Testis (tissue), 2 donors: ENCODE measurements at regions not wholly inside any gene's neighbourhood (a gene's known extent, or its start where the extent isn't known, plus 50 kb on each side); places are given as distances from the start of the nearest gene placed in this dataset.

ENCODE experiments used
- POLR2A ChIP-seq: fragments of 450-650 bp; IDR thresholded peaks from one replicate; pipeline ENCODE4 v1.6.1; 2017; ENCODE audit warnings: antibody characterized with exemption, mild to moderate bottlenecking, moderate library complexity
- TF ChIP-seq, protein P1 (sequence below), 3 experiments: fragments of 450-650 bp in 2 of 3; fragments of 200-600 bp in 1 of 3; sonication (generic) in 1 of 3; IDR thresholded peaks; one replicate each; pipeline ENCODE4 v1.5.1; 2016 to 2019; ENCODE audit warnings: antibody characterized with exemption in 3 of 3, mild to moderate bottlenecking in 2 of 3, moderate library complexity in 1 of 3

GRCh38 chr9:93820667-93821306, 134.4 kb downstream of the BARX1 start:
- no peak for TF ChIP-seq POLR2A
- TF ChIP-seq, protein P1, sequence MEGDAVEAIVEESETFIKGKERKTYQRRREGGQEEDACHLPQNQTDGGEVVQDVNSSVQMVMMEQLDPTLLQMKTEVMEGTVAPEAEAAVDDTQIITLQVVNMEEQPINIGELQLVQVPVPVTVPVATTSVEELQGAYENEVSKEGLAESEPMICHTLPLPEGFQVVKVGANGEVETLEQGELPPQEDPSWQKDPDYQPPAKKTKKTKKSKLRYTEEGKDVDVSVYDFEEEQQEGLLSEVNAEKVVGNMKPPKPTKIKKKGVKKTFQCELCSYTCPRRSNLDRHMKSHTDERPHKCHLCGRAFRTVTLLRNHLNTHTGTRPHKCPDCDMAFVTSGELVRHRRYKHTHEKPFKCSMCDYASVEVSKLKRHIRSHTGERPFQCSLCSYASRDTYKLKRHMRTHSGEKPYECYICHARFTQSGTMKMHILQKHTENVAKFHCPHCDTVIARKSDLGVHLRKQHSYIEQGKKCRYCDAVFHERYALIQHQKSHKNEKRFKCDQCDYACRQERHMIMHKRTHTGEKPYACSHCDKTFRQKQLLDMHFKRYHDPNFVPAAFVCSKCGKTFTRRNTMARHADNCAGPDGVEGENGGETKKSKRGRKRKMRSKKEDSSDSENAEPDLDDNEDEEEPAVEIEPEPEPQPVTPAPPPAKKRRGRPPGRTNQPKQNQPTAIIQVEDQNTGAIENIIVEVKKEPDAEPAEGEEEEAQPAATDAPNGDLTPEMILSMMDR (IDR thresholded peaks at IDR 0.05): no peak
